ENCODE measurements at regions not wholly inside any gene's neighbourhood (a gene's known extent, or its start where the extent isn't known, plus 50 kb on each side); places are given as distances from the start of the nearest gene placed in this dataset.

GRCh38 chr17:52790359-52790955 lies 631.9 kb upstream of the CA10 start:
- Histone ChIP-seq H3K9me3 (no peaks in the 10 kb centered on the region), H3K4me3 (no peak overlapping the region), H3K27ac (no peak overlapping the region), H3K27me3 (no peaks in the 10 kb centered on the region), H3K36me3 (no peaks in the 10 kb centered on the region), H3K4me1 (no peaks in the 10 kb centered on the region)
- intact Hi-C loops (cut with DNase I): no loop called here
- DNase-seq (ENCODE audit: extremely low spot score in 2 of 2): no peak
- TF ChIP-seq POLR2AphosphoS5 (IDR thresholded peaks at IDR 0.05; ENCODE audit: insufficient read depth in 1 of 2, low read depth in 1 of 2): no peak
- TF ChIP-seq POLR2A (IDR thresholded peaks at IDR 0.05): no peak
- TF ChIP-seq CTCF (IDR thresholded peaks at IDR 0.05): no peak

- TF ChIP-seq POLR2AphosphoS5 (IDR thresholded peaks at IDR 0.05; ENCODE audit: insufficient read depth in 1 of 2, low read depth in 1 of 2): no peak
- TF ChIP-seq POLR2A (IDR thresholded peaks at IDR 0.05): no peak
- no peak for TF ChIP-seq CTCF (IDR thresholded peaks at IDR 0.05)
- Histone ChIP-seq H3K9me3 (no peaks in the 10 kb centered on the region), H3K36me3 (no peaks in the 10 kb centered on the region), H3K4me1 (no peaks in the 10 kb centered on the region), H3K27me3 (no peaks in the 10 kb centered on the region), H3K4me3 (no peak overlapping the region), H3K27ac (no peak overlapping the region)
- no peak for DNase-seq (ENCODE audit: extremely low spot score in 2 of 2)
- intact Hi-C loops (cut with DNase I): no loop called here
Observed at GRCh38 chr17:52789829-52790228, 631.3 kb upstream of the CA10 start.

GRCh38 chr17:52776234-52776633 lies 617.7 kb upstream of the CA10 start:
- no peak overlapping the region for H3K27ac ChIP-seq
- H3K4me1 ChIP-seq: no peaks in the 10 kb centered on the region
- no peaks in the 10 kb centered on the region for H3K9me3 ChIP-seq
- no peaks in the 10 kb centered on the region for H3K27me3 ChIP-seq
- intact Hi-C loops (cut with DNase I): no loop called here
- TF ChIP-seq POLR2A (IDR thresholded peaks at IDR 0.05): no peak
- TF ChIP-seq CTCF (IDR thresholded peaks at IDR 0.05): no peak
- TF ChIP-seq POLR2AphosphoS5 (IDR thresholded peaks at IDR 0.05; ENCODE audit: insufficient read depth in 1 of 2, low read depth in 1 of 2): no peak
- no peak overlapping the region for H3K4me3 ChIP-seq
- H3K36me3 ChIP-seq: no peaks in the 10 kb centered on the region
- DNase-seq (ENCODE audit: extremely low spot score in 2 of 2): no peak

GRCh38 chr17:52762794-52763167 lies 604.3 kb upstream of the CA10 start:
- DNase-seq (ENCODE audit: extremely low spot score in 2 of 2): no peak
- H3K27me3 ChIP-seq: no peaks in the 10 kb centered on the region
- no peak overlapping the region for H3K4me3 ChIP-seq
- H3K4me1 ChIP-seq: no peaks in the 10 kb centered on the region
- H3K27ac ChIP-seq: no peak overlapping the region
- intact Hi-C loops (cut with DNase I): no loop called here
- no peaks in the 10 kb centered on the region for H3K36me3 ChIP-seq
- no peaks in the 10 kb centered on the region for H3K9me3 ChIP-seq
- TF ChIP-seq POLR2A (IDR thresholded peaks at IDR 0.05) (no peak), CTCF (IDR thresholded peaks at IDR 0.05) (no peak), POLR2AphosphoS5 (IDR thresholded peaks at IDR 0.05; ENCODE audit: insufficient read depth in 1 of 2, low read depth in 1 of 2) (no peak)

GRCh38 chr17:52762147-52762793 lies 603.8 kb upstream of the CA10 start:
- no peak for DNase-seq (ENCODE audit: extremely low spot score in 2 of 2)
- Histone ChIP-seq H3K4me3 (no peak overlapping the region), H3K36me3 (no peaks in the 10 kb centered on the region), H3K4me1 (no peaks in the 10 kb centered on the region), H3K27ac (no peak overlapping the region), H3K9me3 (no peaks in the 10 kb centered on the region), H3K27me3 (no peaks in the 10 kb centered on the region)
- intact Hi-C loops (cut with DNase I): no loop called here
- no peak for TF ChIP-seq POLR2A (IDR thresholded peaks at IDR 0.05)
- no peak for TF ChIP-seq POLR2AphosphoS5 (IDR thresholded peaks at IDR 0.05; ENCODE audit: insufficient read depth in 1 of 2, low read depth in 1 of 2)
- TF ChIP-seq CTCF (IDR thresholded peaks at IDR 0.05): no peak

Data from vagina (tissue), 2 donors.